ENCODE measurements at regions not wholly inside any gene's neighbourhood (a gene's known extent, or its start where the extent isn't known, plus 50 kb on each side); places are given as distances from the start of the nearest gene placed in this dataset.
A peak's percentile ranks its signal among the peaks of the same experiment; 100 is the strongest.
"Not testable (repeated sequence)": the region's sequence is repeated elsewhere in the genome, so short reads cannot be mapped to it uniquely, and the experiment has no call there.

DNA sequence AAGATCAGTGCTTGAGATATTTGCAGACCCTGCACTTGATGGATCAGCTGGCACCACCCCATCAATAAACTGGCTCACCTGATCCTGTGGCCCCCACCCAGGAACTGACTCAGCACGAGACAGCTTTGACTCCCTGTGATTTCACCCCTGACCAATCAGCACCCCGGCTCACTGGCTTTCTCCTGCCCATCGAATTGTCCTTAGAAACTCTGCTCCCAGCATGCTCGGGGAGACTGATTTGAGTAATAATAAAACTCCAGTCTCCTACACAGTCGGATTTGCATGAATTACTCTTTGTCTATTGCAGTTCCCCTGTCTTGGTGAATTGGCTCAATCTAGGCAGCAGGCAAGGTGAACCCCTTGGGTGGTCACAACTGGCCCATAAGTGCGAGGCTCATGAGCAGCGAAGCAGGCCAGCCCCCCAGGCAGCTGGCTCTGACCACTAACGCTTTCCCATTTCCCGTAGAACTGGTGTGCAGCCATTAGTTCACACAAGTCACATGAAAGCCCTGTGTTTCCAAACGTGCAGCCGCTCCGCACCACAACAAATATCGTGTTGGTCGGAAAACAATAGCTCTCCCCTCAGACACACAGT lies 79.6 kb downstream of the RSPH3 start:
- DNase-seq, result no peak

DNA sequence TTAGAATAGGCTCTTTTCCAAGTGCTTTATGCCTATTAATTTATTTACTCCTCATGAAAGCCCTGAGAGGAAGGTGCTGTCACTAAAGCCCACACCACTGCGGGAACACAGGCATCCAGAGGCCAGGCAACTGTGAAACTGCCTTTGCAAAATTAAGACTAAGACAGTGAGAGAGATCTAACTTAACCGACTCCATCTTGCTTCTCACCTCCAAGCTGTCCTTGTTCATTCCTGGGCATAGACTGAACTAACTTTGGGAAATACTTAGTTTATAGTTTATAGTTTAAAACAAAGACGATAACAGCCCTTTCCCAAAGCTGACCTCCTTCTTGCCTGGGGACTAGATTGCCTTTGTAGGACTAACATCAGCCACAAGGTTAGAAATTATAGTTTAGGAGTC lies 80.1 kb downstream of the RSPH3 start:
- no peak for DNase-seq

DNA sequence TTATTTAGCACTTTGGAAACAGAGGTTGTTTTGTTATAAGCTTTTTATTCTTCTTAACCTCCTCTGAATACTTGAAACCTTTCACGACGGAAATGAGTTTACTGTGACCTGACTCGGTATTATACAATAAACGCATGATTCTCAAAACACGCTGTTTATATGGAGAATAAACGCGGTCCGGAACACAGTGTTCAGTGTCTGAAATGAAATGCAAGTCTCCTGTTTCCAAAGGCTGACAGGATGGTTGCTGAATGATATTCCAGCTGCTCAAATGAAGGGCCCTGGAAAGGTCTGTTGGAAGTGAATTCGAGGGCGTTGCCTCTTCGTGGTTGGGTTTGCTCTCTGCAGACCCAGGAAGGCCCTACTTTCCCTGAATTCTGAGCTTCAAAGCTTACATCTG lies 83.4 kb downstream of the RSPH3 start:
- DNase-seq, result no peak

DNA sequence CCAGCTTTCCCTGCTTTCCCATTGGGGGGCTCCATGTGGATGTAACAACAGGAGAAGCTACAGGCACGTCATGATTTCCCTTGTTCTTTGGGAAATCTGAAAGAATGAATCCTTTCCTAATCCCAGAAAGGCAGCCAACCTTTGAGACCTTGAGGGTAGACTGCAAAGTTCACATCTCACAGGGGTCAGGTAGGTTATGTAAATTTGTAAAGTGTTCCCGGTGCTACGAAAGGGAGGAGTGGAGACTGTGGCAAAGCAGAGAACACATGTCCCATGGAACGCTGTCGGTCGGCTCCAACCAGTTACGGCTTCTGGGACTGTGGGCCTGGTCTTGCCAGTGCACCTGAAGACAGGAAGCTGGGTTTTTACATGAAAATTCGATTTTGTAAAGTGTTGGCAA lies 85.1 kb downstream of the RSPH3 start:
- DNase-seq, result no peak

DNA sequence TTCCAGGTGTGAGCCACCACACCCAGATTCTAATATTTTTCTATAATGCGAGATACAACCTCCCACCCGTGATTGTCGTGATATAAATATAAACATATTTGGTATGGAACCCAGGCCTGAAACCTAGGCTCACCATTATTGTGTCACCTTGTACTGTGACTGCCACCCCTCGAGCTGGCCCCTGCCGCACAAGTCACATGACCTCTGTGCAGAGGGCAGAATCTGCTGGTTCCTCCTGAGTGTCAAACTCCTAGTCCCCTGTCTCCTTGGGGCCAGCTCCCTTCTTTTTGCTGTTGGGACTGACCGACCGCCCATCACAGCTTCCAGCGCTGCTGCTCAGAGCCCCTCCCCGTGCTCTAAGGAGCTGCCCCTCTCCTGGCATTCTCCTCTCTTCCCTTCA lies 86.4 kb downstream of the RSPH3 start:
- no peak for DNase-seq

DNA sequence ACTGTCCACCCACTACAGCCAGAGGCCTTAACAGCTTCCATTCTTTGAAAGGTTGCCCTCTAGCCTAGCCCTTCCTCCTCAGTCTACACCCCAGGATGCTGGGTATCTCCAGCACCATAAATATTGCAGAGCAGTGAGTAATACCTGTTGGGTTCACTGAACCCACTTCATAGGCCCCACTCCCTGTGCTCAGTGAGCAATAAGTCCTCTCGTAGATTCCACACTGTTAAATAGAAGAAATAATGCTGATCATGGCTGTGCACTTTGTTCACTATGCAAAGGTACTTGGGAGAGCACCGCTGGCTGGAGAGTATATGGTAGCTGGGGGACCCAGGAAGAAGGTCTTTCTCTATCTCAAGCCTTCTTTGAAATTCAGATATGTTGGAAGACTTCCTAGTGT lies 87.3 kb downstream of the RSPH3 start:
- DNase-seq, result no peak

DNA sequence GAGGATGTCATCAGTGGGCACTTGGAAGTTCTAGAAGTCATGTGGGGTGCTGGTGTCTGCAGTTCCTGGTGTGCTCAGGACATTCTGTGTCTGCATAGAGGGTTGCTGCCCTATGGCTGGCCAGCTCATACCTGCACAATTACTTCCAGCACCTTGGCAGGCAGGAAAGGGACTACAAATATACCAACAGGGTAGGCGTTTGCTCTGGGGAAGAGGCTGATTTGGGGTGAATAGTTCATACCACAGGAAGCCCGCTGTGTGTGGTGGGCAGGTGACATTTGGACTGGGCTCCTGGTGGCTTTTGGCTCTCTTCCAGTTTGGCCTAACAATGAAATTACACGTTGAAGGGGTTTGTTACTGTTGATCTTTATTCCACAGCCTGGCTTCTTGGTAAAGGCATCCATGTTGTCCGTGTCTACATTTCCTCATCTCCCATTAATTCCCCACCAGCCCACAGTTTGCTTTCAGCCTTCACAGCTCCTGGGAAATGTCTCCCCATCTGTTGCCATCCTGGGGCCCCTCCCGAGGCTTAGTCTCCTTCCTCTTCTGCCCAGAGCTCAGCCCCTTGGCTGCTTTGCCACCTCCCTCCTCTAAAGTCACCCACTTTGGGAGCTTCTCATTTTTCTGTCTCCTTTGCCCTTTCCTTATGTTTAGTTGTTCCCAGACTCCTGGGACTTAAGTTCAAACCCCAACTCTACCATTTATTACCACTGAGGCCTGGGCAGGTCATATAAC lies 88.1 kb downstream of the RSPH3 start:
- no peak for DNase-seq

DNA sequence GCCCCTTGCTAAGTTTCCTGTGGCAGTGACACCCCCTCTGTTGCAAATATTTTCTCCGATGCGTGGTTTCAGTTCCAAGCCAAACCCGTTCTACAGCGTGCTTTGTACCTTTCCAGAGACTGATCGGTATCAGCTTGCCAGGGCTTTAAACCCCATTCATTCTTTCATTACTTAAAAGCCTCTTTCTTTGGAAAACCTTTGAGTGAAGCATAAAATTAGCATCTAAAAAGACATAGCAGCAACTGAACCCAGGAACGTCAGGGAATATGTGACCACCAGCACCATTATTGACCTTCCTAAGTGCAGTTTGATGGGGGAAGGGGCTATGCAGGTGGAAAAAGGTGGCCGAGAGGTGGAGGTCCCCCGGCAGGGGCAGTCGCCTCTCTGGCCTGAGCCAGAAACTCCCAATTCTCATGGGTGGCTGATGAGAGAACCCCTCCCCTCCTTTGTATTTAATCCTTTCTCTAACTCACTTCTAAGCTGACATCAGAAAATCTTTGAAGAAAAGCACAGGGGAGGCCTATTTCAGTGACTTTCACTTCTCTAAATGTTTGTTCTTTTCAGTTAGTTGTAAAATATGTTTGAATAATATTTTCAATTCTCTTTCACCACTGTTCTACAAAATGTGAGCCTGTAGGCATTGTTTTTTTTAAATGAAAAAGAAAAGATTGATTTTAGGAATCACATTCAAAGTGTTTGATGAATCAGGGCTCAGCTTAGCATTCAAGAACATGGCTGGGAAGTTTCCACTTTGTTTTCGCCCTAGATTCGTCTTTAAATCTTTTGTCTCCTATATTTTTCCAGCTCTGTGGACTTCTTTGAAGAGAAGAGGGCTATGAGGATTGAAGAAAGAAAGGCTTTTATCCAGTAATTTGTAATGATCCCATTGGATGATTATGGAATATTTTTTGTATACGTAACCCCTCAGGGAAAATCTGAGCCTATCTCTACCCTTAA lies 89.2 kb downstream of the RSPH3 start:
- DNase-seq, result no peak

DNA sequence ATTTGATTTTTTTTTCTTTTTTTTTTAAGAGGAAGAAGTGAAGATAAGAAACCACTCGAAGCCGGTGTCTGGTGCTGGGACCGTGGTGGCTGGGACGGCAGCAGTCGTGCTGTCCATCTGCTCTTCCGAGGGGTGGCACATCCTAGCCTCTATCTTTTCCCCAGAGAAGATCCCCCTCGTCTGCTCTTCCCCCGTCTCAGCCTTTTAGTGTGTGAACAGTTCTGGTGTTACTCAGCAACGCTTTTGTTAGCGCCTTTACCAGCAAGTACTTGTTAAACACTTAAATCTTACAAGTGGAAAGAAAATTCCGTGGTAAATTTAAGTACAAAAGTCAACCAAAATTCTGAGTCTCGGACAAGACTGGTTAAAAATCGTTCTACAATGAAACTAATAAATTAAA lies 90.1 kb downstream of the RSPH3 start:
- no peak for DNase-seq

DNA sequence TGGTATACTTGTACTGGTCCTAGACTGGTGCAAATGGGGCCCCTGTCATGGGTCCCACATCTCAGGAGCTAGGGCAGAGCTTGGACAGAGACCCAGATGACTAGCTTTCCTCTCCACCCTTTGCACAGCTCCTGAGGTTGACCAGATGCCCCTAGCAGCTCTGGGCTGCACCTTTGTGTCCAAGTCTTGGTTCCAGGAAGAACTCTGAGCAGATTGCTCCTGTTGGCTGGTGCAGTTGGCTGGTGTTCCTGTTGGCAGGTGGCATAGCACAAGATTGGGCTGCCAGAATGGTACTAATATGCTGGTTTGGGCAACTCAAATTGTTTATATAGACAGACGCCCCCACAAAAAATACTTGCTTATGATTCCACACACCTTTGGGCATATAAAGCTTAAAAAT lies 89.4 kb upstream of the EZR start:
- DNase-seq, result no peak

DNA sequence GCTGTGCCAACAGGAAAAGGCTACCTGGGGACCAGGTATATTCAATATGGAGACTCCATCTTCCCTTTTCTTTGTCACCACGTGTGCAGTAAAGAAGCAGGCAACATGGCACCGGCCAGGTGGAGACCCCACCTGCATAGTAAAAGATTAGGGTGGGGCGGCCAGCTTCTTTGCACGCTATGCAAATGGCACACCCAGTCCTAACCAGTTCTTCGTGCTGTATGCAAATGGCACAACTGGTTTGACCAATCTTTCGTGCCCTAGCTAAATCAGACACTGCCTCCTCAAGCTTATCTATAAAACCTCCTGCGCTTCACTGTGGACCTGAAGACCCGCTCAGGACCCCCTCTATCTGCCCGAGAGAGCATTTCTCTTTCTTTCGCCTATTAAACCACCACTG lies 88.8 kb upstream of the EZR start:
- DNase-seq, result no peak

DNA sequence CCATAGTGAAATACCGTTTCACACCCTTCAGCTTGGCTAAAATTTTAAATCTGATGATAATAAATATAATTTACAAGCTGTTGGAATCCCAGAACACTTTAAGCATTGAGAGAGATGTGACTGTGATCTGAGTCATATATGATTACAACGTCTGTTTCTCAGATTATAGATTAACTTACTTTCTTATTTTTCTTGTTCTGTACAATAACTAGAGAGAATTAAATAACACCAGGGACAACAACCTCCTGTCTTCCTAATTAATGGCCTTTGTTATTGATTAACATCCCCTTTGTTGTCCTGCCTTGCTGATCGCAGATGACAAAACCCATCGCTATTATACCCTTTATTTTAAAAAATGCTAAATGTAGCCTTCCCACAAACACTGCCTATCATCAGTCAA lies 87.8 kb upstream of the EZR start:
- DNase-seq, result no peak

DNA sequence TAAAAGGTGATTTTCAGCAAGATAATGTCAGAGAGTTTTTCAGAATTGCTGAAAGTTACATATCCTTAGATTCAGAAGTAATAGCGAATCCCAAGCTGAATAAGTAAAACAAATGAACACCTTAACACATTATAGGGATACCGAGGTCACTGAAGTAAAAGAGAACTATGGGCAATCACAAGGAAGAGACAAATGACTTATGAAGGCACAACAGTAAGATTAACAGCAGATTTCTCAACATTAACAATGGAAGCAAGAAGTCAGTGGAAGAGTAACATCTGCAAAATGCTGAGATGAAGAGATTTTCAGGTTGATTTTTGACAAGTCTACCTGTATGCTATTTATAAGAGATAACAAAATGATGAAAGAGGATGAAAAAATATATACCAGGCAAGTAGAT lies 86.1 kb upstream of the EZR start:
- DNase-seq, result no peak

DNA sequence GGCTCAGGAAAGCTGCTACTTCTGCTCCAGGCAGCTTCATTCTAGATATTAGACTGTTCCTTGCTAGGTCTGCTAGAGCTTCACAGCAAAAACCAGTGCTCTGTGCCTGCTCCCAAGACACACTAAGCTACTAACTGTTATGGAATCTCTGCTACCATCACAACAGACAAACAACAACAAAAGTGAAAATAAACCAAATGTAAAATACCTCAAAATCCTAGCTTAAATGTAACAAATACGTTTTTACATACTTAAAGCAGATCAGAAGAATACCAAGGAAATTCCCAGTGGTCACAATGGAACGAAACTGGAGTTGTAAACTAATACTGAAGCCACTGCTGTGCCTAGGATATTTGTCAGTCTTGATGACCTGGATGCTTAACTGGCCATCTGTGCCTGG lies 84.6 kb upstream of the EZR start:
- no peak for DNase-seq

DNA sequence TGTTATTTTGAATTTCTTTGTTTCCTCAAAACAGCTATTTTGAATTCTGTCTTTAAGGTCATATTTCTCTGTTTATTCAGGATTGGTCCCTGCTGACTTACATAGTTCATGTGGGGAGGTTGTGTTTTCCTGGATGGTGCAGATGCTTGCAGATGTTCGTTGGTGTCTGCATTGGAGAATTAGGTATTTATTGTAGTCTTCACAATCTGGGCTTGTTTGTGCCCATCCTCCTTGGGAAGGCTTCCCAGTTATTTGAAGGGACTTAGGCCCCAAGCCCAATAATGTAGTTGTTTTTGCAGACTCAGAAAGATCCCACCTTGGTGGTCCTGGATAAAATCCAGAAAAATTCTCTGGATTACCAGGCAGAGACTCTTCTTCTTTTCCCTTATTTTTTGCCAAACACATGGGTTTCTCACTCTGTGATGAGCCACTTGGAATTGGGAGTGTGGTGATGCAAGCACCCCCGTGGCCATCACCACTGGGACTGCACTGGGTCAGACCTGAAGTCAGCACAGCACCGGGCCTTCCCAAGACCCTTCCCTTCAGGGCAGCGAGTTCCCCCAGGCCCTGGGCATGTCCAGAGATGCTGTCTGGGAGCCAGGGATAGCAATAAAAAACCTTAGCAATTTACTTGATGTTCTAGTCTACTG lies 81.6 kb upstream of the EZR start:
- DNase-seq, result no peak

DNA sequence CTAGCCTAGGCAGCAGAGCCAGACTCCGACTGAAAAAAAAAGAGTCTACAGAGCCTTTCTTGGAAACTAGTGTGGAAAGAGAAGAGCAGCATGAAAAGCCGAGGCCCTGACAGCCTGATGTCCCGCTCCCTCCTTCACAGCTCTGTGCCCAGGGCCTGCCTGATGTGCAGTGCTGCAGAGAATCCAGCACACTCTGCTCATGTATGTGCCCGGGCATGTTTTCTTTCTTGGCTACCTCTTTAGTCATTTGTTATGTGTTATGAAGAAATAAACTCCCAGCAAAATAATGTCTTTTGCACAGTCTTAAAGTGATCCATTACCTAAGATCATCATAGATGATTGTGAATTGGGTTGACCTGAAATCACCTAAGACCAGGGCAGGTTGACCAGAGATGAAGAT lies 78.1 kb upstream of the EZR start:
- DNase-seq, result no peak

DNA sequence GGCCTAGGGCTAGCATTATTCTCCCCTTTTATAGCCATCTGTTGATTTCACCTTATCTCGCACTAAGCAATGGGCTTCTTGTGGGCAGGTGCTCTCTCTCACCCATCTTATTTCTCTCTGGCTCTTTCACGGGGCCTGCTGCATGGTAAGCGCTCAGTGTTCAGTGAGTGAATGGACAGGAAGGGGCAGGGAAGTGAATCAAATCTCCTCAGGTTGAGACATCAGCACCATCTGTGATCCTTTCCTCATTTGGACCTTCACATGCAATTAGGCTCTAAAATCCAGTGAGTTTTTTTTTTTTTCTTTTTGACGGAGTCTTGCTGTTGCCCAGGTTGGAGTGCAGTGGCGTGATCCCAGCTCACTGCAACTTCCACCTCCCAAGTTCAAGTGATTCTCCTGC lies 76.5 kb upstream of the EZR start:
- DNase-seq, result no peak

DNA sequence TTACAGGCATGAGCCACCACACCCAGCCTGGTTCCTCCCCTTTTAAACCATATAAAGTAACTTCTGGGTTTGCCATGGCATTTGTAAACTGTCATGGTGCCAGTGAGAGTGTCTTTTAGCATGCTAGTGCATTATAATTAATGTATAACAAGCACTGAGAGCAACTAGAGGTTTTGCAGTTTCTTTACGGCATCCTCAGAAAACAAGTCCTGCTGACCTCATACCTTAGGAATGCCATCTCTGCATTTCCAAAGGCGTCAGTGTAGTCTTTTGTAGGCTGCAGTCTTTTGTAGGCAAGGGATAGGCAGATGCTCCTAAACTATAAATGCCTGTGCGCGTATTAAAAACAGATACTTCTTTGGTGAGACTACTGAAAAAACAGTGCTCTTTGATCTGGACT lies 75.0 kb upstream of the EZR start:
- peak; percentile 93 for DNase-seq

DNA sequence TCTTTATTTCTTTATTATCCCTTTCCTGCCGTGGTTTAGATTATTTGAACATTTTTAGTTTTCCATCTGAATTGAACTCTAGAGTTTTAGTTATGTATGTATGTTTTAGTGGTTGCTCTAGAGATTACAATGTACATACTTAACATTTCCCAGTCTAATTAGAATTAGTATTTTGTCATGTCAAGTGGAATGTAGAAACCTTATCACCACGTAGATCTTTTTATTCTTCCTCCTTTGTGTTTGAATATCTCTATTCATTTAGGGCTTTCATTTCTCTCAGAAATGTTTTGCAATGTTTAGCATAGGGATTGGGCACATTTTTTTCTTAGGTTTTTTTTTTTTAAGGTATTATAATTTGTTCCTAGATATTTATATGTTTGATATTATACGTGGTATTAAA lies 73.1 kb upstream of the EZR start:
- peak; percentile 19 for DNase-seq

DNA sequence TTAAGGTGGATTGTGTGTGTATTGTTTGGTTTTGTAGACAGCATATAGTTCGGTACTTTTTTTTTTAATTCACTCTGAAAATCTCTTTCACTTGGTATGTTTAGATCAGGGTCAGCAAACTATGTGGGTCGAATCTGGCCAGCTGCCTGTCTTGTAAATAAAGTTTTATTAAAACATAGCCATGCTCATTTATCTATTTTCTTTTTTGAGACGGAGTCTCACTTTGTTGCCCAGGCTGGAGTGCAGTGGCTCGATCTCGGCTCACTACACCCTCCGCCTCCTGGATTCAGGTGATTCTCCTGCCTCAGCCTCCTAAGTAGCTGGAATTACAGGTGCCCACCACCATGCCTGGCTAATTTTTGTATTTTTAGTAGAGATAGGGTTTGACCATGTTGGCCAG lies 72.4 kb upstream of the EZR start:
- DNase-seq, result not testable (repeated sequence)

DNA sequence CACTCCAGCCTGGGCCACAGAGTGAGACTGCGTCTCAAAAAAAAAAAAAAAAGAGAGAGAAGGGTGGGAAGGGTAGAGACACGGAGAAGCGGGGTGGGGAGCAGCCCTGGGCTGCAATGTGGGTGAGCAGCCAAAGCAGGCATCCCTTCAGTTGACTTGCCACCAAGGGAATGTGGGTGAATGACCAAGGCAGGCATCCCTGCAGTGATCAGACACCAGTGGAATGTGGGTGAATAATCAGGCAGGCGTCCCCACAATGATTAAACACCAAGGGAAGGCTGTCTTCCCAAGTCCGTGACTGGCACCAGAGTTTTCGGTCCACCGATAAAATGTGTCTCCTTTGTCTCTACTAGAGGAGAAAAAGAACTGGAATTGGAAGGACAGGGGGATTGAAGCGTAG lies 69.0 kb upstream of the EZR start:
- DNase-seq, result not testable (repeated sequence)

DNA sequence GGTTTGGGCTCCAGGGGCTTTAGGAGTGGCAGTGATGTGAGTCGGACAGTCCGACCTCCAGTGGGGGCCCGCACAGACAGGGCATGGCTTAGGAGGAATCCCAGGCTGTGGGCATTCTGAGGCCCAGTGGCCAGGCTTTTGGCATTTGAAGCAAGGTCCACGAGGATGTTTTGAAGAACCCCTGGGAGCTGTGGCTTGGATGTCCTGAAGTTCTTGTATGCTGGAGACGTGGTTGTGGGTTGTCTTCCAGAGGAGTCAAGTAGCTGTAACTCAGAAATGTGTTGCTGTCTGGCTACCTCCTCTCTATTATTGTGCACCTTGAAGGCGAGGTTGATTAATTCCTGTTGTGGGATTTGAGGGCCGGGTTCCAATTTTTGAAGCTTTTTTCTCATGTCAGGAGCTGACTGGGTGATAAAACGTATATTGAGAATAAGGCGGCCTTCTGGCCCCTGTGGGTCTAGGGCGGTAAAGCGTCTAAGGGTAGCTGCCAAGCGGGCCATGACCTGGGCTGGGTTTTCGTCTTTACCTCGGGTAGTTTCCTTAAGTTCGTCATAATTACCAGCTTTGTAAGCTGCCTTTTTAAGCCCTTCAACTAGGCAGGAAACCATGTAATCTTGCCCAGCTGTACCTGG lies 67.3 kb upstream of the EZR start:
- not testable (repeated sequence) for DNase-seq

DNA sequence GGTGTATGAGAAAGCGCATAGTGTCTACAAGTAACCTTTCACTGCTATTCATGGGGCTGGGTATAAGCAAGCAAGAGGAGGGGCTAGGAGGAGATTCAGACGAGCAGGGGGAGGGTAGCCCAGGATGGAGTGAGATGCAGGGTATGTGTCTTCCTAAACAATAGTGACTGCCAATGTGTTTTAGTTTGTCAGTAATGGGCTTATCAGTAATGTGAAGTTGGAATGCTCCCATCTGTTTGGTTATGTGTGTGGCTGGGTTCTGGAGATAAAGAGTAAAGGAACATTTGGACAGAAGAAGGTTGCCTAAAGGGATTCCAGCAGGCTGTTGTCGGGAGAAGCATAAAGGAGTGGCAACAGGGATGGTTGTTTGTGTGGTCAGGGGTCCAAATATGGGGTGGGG lies 62.7 kb upstream of the EZR start:
- not testable (repeated sequence) for DNase-seq

All from fibroblast of skin of right quadriceps (primary cell).